Testis (tissue), 2 donors: ENCODE measurements at regions not wholly inside any gene's neighbourhood (a gene's known extent, or its start where the extent isn't known, plus 50 kb on each side); places are given as distances from the start of the nearest gene placed in this dataset.
"Not testable (repeated sequence)": the region's sequence is repeated elsewhere in the genome, so short reads cannot be mapped to it uniquely, and the experiment has no call there.

Experiments used
- DNase-seq: peaks from one replicate; pipeline ENCODE4 v3.0.0-alpha.2; 2019
- H3K27ac ChIP-seq, 2 donors: fragments of 200-600 bp; sonication (generic); one replicate each; pipeline ENCODE4 v1.5.1; 2019
- H3K27me3 ChIP-seq: fragments of 200-600 bp; sonication (generic); one replicate; pipeline ENCODE4 v1.5.1; 2019
- H3K36me3 ChIP-seq: fragments of 200-600 bp; sonication (generic); one replicate; pipeline ENCODE4 v1.5.1; 2017; ENCODE audit warnings: low read depth; ENCODE audit errors: missing control alignments
- H3K4me1 ChIP-seq: fragments of 200-600 bp; sonication (generic); one replicate; pipeline ENCODE4 v1.5.1; 2019
- H3K4me3 ChIP-seq, 2 donors: fragments of 200-600 bp; sonication (generic); one replicate each; pipeline ENCODE4 v1.5.1; 2017 to 2019
- H3K9me3 ChIP-seq: fragments of 200-600 bp; sonication (generic); one replicate; pipeline ENCODE4 v1.5.1; 2017
- POLR2A ChIP-seq: fragments of 450-650 bp; IDR thresholded peaks from one replicate; pipeline ENCODE4 v1.6.1; 2017; ENCODE audit warnings: antibody characterized with exemption, mild to moderate bottlenecking, moderate library complexity
- WGBS, 2 donors: methylation state at CpG; one replicate each; pipeline ENCODE4 v1.1.5; 2018; 5-methylcytosine and 5-hydroxymethylcytosine counted together
- intact Hi-C: fragments of 100-400 bp; cut with DNase I; formaldehyde crosslinking; loops from one replicate; pipeline ENCODE4 v1.15.1; 2023; ENCODE audit warnings: low total_unique reads
- TF ChIP-seq, protein P1 (sequence below), 3 experiments: fragments of 450-650 bp in 2 of 3; fragments of 200-600 bp in 1 of 3; sonication (generic) in 1 of 3; IDR thresholded peaks; one replicate each; pipeline ENCODE4 v1.5.1; 2016 to 2019; ENCODE audit warnings: antibody characterized with exemption in 3 of 3, mild to moderate bottlenecking in 2 of 3, moderate library complexity in 1 of 3

DNA sequence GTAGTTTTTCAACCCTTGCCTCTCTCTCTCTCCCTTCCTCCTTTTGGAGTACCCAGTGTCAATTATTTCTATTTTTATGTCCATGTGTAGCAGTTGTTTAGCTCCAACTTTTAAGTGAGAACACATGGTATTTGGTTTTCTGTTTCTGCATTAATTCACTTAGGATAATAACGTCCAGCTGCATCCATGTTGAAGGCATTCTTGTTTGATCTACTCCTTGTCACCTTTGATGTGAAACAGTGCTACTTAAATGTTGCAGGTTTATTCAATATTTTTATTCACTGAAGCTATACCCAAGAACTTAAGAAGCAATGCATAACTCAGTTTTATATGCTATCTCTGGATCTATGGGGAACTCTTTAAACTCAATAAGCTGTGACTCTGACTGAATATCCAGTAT lies 465.2 kb upstream of the ADGRB3 start:
- 59 to 79% methylated on average over 1 of the region's 1 CpG for WGBS, 2 donors
- TF ChIP-seq POLR2A: no peak
- TF ChIP-seq, protein P1, sequence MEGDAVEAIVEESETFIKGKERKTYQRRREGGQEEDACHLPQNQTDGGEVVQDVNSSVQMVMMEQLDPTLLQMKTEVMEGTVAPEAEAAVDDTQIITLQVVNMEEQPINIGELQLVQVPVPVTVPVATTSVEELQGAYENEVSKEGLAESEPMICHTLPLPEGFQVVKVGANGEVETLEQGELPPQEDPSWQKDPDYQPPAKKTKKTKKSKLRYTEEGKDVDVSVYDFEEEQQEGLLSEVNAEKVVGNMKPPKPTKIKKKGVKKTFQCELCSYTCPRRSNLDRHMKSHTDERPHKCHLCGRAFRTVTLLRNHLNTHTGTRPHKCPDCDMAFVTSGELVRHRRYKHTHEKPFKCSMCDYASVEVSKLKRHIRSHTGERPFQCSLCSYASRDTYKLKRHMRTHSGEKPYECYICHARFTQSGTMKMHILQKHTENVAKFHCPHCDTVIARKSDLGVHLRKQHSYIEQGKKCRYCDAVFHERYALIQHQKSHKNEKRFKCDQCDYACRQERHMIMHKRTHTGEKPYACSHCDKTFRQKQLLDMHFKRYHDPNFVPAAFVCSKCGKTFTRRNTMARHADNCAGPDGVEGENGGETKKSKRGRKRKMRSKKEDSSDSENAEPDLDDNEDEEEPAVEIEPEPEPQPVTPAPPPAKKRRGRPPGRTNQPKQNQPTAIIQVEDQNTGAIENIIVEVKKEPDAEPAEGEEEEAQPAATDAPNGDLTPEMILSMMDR (IDR thresholded peaks at IDR 0.05): no peak
- H3K27me3 ChIP-seq: no peaks in the 10 kb centered on the region
- no peaks in the 10 kb centered on the region for H3K9me3 ChIP-seq
- no peaks in the 10 kb centered on the region for H3K36me3 ChIP-seq
- no peak overlapping the region for H3K4me3 ChIP-seq
- H3K4me1 ChIP-seq: no peaks in the 10 kb centered on the region
- no peak for DNase-seq
- intact Hi-C loops: no loop called here
- H3K27ac ChIP-seq: no peak overlapping the region

DNA sequence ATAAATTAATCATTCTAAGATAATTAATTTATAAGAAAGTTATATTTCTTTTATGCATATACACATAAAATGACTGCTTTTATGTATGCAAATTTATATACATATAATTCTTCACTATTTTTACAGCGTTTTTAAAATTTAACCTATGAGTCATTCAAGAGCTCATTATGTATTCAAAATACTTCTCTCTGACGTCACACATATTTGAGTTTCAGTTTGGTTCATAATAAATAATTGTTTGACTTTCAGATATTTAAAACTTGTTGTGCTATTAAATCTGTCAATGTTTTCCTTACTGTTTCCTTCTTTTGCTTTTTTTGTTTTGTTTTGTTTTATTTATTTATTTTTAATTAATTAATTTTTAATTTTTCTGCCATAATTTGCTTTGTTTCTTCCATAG lies 467.5 kb upstream of the ADGRB3 start:
- 80 to 81% methylated on average over 2 of the region's 2 CpGs for WGBS, 2 donors
- DNase-seq: no peak
- H3K27me3 ChIP-seq: no peaks in the 10 kb centered on the region

DNA sequence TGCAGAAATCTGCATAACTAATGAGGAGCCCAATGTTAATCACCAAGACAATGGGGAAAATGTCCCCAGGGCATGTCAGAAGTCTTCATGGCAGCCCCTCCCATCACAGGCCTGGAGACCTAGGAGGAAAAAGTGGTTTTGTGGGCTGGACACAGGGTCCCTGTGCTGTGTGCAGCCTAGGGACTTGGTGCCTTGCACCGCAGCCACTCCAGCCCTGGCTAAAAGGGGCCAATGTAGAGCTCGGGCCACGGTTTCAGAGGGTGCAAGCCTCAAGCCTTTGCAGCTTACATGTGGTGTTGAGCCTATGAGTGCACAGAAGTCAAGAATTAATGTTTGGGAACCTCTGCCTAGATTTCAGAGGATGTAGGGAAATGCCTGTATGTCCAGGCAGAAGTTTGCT lies 474.3 kb upstream of the ADGRB3 start:
- H3K9me3 ChIP-seq, H3K4me1 ChIP-seq, H3K4me3 ChIP-seq, H3K27me3 ChIP-seq, DNase-seq, intact Hi-C loops, H3K27ac ChIP-seq, H3K36me3 ChIP-seq: not testable (repeated sequence)
- WGBS, 2 donors: 95 to 100% methylated on average over 3 of the region's 3 CpGs

More for the DNA sequence above, 467.5 kb upstream of the ADGRB3 start:
- Histone ChIP-seq H3K4me3 (no peak overlapping the region), H3K27ac (no peak overlapping the region), H3K9me3 (no peaks in the 10 kb centered on the region), H3K36me3 (no peaks in the 10 kb centered on the region), H3K4me1 (no peaks in the 10 kb centered on the region)
- intact Hi-C loops: no loop called here
- no peak for TF ChIP-seq POLR2A
- TF ChIP-seq, protein P1 (IDR thresholded peaks at IDR 0.05): no peak

DNA sequence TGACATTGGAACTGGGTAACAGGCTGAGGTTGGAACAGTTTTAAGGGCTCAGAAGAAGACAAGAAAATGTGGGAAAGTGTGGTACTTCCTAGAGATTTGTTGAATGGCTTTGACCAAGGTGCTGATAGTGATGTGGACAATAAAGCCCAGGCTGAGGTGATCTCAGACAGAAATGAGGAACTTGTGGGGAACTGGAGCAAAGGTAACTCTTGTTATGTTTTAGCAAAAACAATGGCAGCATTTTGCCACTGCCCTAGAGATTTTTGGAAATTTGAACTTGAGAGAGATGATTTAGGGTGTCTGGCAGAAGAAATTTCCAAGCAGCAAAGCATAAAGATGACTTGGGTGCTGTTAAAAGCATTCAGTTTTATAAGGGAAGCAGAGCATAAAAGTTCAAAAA lies 474.7 kb upstream of the ADGRB3 start:
- Histone ChIP-seq H3K4me3 (no peak overlapping the region), H3K27me3 (no peaks in the 10 kb centered on the region), H3K9me3 (no peaks in the 10 kb centered on the region), H3K36me3 (no peaks in the 10 kb centered on the region), H3K27ac (no peak overlapping the region), H3K4me1 (no peaks in the 10 kb centered on the region)
- intact Hi-C loops: no loop called here
- TF ChIP-seq, protein P1 (IDR thresholded peaks at IDR 0.05): no peak
- no peak for TF ChIP-seq POLR2A
- no peak for DNase-seq

DNA sequence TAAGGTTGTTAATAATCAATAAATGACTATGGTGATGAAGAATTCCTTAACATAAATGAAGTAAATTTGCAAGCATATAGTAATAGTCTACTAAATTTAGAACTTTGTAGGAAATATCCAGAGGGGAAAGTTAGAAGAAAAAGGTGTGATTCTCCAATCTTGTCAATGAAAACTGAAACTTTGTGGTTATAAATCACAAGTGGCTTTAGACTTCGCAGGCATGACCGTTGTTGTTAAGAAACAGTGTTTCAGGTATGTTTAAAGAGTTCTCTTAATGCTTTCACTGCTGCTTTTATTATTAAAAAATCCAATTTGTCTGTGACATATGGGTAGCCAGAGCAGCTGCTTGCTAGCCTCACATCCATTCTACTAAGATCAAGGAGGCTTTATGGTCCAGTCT lies 475.6 kb upstream of the ADGRB3 start:
- TF ChIP-seq POLR2A: no peak
- TF ChIP-seq, protein P1 (IDR thresholded peaks at IDR 0.05): no peak
- no peak overlapping the region for H3K27ac ChIP-seq
- 85 to 94% methylated on average over 2 of the region's 2 CpGs for WGBS, 2 donors
- H3K4me1 ChIP-seq: no peaks in the 10 kb centered on the region
- intact Hi-C loops: no loop called here
- no peaks in the 10 kb centered on the region for H3K36me3 ChIP-seq
- H3K9me3 ChIP-seq: no peaks in the 10 kb centered on the region
- H3K4me3 ChIP-seq: no peak overlapping the region
- DNase-seq: no peak
- H3K27me3 ChIP-seq: no peaks in the 10 kb centered on the region
